ENCODE measurements at regions not wholly inside any gene's neighbourhood (a gene's known extent, or its start where the extent isn't known, plus 50 kb on each side); places are given as distances from the start of the nearest gene placed in this dataset.

DNA sequence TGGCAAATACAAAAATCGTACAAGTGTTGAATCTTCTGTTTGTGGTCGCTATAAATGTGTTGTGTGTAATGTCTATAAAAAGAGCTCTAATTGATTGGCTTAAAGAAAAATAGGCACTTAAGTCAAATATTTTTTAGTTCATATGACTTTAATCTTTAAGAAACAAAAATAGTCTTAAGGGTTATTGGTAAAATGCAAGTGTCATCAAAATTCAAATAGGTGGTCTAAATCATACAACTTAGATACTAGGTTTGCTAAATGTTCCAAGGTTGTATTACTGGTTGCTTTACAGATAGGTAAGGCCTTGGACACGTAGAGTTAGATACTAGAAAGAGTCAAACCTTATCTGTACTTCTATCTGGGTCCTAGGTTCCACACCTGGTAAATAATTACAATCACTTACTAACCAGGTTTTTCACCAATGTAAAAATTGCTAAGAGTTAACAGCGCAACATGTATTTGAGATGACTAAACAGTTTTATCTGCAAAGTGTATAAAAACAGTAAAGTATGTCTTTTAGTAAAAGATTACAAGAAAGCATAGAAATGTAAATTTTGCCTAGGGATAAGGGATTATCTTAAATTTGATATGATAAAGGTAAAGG lies 91.1 kb upstream of the GNAZ start:
- no peaks in the 10 kb centered on the region for H3K27me3 ChIP-seq (ENCODE audit: insufficient read depth, low read length, poor library complexity)
- DNase-seq = no peak
- H3K27ac ChIP-seq (ENCODE audit: low read length) = no peak overlapping the region
- no peaks in the 10 kb centered on the region for H4K20me1 ChIP-seq (ENCODE audit: insufficient read depth, low read length)
- peaks cover 15% of the 10 kb centered on the region for H3K4me1 ChIP-seq (ENCODE audit: insufficient read depth, low read length)
- ATAC-seq (ENCODE audit: insufficient read depth, low read depth) = no peak
- no peak overlapping the region for H3K9ac ChIP-seq (ENCODE audit: low read depth, low read length)
- H2AFZ ChIP-seq (ENCODE audit: low read depth, low read length) = no peak overlapping the region
- H3K36me3 ChIP-seq (ENCODE audit: insufficient read depth, low read length) = no peaks in the 10 kb centered on the region
- no peak overlapping the region for H3K4me2 ChIP-seq (ENCODE audit: insufficient read depth, low read length)
- H3K4me3 ChIP-seq (ENCODE audit: low read depth in 1 of 2, low read length in 2 of 2) = no peak overlapping the region
- TF ChIP-seq EZH2 (IDR thresholded peaks at IDR 0.05; ENCODE audit: borderline replicate concordance, low read depth, low read length, severe bottlenecking) = no peak
- no peak for TF ChIP-seq CTCF (IDR thresholded peaks at IDR 0.05; ENCODE audit: borderline replicate concordance, extremely low read depth, low read length, poor library complexity, severe bottlenecking)
- H3K79me2 ChIP-seq (ENCODE audit: insufficient read depth, low read length) = no peaks in the 10 kb centered on the region
- peaks cover 16% of the 10 kb centered on the region for H3K9me3 ChIP-seq (ENCODE audit: insufficient read depth, low read length, severe bottlenecking)

- H3K36me3 ChIP-seq (ENCODE audit: insufficient read depth, low read length) = no peaks in the 10 kb centered on the region
- H3K27me3 ChIP-seq (ENCODE audit: insufficient read depth, low read length, poor library complexity) = no peaks in the 10 kb centered on the region
- no peak for DNase-seq
- no peak for TF ChIP-seq EZH2 (IDR thresholded peaks at IDR 0.05; ENCODE audit: borderline replicate concordance, low read depth, low read length, severe bottlenecking)
- no peak for TF ChIP-seq CTCF (IDR thresholded peaks at IDR 0.05; ENCODE audit: borderline replicate concordance, extremely low read depth, low read length, poor library complexity, severe bottlenecking)
- H2AFZ ChIP-seq (ENCODE audit: low read depth, low read length) = no peak overlapping the region
- H3K4me1 ChIP-seq (ENCODE audit: insufficient read depth, low read length) = peaks cover 15% of the 10 kb centered on the region
- peaks cover 16% of the 10 kb centered on the region for H3K9me3 ChIP-seq (ENCODE audit: insufficient read depth, low read length, severe bottlenecking)
- no peaks in the 10 kb centered on the region for H3K79me2 ChIP-seq (ENCODE audit: insufficient read depth, low read length)
- no peak overlapping the region for H3K4me2 ChIP-seq (ENCODE audit: insufficient read depth, low read length)
- ATAC-seq (ENCODE audit: insufficient read depth, low read depth) = no peak
- H3K4me3 ChIP-seq (ENCODE audit: low read depth in 1 of 2, low read length in 2 of 2) = no peak overlapping the region
- H3K9ac ChIP-seq (ENCODE audit: low read depth, low read length) = no peak overlapping the region
- no peaks in the 10 kb centered on the region for H4K20me1 ChIP-seq (ENCODE audit: insufficient read depth, low read length)
- no peak overlapping the region for H3K27ac ChIP-seq (ENCODE audit: low read length)
These were observed 90.4 kb upstream of the GNAZ start for GRCh38 chr22:22979954-22980353.

DNA sequence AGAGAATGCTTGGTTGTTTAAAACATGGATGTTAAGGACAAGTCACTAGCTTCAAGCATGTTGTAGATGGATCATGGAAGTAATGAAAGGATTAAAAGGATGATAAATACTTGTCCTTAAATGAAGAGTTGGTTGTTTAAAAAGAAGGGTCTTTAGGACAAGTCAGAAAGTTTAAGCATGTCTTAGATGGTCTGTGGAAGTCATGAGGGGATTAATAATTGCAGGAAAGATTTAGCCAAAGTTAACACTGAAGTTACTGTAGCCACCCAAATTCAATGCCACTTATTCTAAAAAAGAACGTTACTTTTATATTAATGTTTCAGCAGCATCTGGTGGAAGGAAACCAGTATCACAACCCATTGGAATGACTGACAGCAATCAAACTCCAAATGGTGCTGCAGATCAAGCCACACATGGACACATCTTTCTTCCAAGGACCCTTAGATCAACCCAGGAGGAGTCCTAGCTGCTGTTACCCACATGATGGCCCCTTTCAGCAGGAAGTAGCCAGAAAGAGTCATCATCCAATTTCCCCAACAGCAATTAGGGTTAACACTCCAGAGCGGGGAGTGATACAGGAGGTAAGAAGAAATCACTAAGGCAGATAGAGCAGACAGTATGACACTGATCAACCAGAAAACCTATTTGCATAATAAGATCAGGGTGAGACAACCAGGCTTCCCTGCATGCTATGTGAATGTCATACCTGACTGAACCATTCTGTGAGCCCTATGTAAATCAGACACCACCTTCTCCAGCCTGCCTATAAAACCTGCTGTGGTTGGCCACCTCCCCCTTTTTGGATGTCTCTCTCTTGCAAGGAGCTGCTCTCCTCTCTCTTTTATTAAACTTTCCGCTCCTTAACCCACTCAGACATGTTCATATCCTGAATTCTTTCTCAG lies 88.4 kb upstream of the GNAZ start:
- Histone ChIP-seq H4K20me1 (ENCODE audit: insufficient read depth, low read length) (no peaks in the 10 kb centered on the region), H2AFZ (ENCODE audit: low read depth, low read length) (no peak overlapping the region), H3K4me2 (ENCODE audit: insufficient read depth, low read length) (no peak overlapping the region), H3K4me3 (ENCODE audit: low read depth in 1 of 2, low read length in 2 of 2) (no peak overlapping the region), H3K27me3 (ENCODE audit: insufficient read depth, low read length, poor library complexity) (no peaks in the 10 kb centered on the region), H3K79me2 (ENCODE audit: insufficient read depth, low read length) (no peaks in the 10 kb centered on the region), H3K36me3 (ENCODE audit: insufficient read depth, low read length) (no peaks in the 10 kb centered on the region), H3K27ac (ENCODE audit: low read length) (no peak overlapping the region), H3K9ac (ENCODE audit: low read depth, low read length) (no peak overlapping the region), H3K4me1 (ENCODE audit: insufficient read depth, low read length) (peaks cover 15% of the 10 kb centered on the region), H3K9me3 (ENCODE audit: insufficient read depth, low read length, severe bottlenecking) (peaks cover 16% of the 10 kb centered on the region)
- ATAC-seq (ENCODE audit: insufficient read depth, low read depth) (no peak), DNase-seq (no peak)
- TF ChIP-seq CTCF (IDR thresholded peaks at IDR 0.05; ENCODE audit: borderline replicate concordance, extremely low read depth, low read length, poor library complexity, severe bottlenecking) (no peak), EZH2 (IDR thresholded peaks at IDR 0.05; ENCODE audit: borderline replicate concordance, low read depth, low read length, severe bottlenecking) (no peak)

All from DND-41 (cell line).